ENCODE measurements at regions not wholly inside any gene's neighbourhood (a gene's known extent, or its start where the extent isn't known, plus 50 kb on each side); places are given as distances from the start of the nearest gene placed in this dataset.
"Not testable (repeated sequence)": the region's sequence is repeated elsewhere in the genome, so short reads cannot be mapped to it uniquely, and the experiment has no call there.

DNA sequence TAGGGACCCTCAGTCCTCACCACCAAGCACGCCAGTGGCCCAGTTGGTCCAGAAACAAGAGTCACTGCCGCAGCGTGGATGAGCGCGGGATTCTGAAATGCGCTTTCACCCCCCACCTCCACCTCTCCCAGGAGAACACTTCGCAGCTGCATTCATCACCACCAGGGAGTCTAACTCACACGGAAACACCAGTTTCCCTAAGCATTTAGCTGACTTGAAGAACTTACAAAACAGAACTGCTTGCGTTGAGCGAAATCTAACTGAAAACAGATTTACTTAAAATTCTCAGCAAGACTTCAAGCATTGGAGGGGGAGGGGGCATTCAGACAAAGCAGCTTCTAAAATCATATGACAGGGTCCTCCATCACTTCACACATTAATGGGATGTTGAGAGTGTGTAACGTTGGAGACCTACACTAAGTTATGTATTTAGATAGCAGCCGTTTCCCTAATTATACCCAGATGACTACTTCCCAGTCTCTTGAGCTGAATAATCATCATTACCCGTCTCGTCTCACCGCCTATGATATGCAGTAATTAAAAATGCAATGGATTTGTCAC is 258.2 kb upstream of the IRS2 start:
- peak; percentile 19 for DNase-seq

DNA sequence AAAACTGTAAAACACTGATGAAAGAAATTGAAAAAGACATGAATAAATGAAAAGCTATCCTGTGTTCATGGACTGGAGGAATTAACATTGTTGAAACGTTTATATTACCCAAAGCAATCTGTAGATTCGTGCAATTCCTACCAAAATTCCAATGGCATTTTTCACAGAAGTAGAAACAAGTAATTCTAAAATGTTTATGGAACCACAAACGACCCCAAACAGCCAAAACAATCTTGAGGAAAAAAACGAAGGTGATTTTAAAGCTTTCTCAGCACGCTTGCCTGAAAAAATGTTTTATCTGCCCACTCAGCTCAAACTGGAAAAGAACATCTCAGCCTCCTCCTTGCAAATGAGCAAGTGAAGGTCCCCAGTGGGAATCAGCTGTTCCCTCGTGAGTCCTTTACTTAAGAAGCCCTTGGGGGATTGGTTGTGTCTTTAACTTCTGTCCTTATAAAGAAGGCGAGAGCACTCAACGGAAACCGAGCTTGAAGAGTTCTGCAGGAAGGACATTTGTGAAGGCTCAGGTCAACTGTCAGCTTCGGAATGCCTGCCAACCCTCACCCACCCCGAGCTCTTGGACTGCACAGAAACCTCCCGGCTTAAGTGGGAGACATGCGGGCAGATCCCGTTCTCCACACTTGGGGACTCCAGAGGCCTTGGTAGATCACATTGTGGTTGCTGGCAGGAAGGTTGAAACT is 256.0 kb upstream of the IRS2 start:
- DNase-seq: no peak

DNA sequence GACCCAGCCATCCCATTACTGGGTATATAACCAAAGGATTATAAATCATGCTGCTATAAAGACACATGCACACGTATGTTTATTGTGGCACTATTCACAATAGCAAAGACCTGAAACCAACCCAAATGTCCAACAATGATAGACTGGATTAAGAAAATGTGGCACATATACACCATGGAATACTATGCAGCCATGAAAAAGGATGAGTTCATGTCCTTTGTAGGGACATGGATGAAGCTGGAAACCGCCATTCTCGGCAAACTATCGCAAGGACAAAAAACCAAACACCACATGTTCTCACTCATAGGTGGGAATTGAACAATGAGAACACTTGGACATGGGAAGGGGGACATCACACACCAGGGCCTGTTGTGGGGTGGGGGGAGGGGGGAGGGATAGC is 255.3 kb upstream of the IRS2 start:
- not testable (repeated sequence) for DNase-seq

DNA sequence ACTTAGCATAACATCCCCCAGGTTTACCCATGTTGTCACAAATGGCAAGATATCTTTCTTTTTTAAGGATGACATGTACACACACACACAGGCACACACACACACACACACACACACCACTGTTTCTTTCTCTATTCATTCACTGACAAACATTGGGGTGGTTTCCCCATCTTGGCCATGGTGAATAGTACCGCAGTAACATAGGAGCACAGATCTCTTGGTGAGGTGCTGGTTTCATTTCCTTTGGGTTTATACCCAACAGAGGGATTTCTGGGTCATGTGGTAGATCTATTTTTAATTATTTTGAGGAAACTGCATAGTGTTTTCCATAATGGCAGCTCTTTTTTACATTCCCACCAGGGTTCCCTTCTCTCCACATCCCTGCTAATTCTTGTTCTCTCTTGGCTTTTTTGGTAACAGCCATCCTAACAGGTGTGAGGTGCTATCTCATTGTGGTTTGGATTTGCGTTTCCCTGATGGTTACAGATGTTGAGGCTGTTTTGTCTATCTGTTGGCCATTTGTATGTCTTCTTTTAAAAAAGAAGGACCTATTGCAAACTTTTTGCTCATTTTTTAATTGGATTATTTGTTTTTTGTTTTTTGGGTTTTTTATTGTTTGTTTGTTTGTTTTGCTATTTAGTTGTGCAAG is 251.7 kb upstream of the IRS2 start:
- DNase-seq: no peak

DNA sequence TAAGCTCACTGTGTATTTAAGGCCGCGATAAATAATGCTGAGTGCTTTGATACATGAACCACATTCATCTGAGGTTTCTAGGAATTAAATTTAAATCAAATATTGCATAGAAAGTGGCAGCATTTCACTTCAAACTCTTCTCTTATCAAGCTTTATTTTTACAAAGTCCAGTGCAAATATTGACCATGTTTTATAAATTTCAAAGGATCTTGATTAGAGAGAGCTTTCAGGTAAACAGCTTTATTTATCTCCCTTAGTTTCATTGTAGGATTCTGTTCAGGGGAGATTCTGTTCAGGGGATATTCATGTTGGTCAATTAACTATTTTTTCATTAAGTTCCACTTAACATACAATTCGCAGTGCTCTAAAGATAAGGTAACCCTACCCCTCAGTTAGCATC is 249.7 kb upstream of the IRS2 start:
- peak; percentile 78 for DNase-seq

DNA sequence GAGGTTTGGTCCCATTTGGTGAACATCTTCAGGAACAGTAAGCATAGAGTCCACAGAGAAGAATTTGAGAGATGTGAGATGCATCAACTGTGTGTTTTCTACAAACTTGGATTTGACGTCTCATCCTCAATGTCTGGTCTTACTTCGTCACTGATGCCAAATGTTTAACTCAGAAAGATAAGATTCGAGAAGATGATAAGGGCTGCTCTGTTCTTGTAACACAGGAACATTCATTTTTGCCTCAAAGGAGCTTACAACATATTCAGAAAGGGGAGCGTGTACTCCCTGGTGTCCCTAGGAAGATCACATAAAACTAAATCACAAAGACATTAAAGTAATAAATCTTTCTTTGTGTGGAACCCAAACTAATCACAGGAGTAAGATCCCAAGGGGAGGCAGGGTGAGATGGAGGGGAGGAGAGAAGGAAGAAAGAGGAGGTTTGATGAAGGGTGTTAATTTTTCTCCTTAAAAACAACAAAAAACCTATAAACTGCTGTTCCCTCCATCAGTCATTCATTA is 247.7 kb upstream of the IRS2 start:
- DNase-seq: no peak

DNA sequence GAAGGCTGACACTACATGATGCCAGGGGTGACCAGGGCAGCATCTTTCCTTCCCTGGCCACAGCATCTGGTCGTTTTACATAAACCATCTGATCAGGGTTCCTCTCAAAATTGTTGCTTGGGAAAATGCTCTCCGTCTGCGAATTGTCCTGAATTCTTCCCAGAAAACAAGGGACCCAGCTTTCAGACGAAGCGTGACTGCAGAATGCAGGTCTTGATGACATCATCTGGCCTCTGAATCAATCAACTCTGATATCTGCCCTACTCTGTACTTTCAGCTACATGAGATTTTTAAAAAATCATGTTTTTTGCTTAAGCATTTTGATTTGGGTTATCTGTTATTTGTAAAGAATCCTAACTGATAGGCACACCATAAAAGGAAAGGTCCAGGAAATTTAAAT is 246.6 kb upstream of the IRS2 start:
- no peak for DNase-seq

DNA sequence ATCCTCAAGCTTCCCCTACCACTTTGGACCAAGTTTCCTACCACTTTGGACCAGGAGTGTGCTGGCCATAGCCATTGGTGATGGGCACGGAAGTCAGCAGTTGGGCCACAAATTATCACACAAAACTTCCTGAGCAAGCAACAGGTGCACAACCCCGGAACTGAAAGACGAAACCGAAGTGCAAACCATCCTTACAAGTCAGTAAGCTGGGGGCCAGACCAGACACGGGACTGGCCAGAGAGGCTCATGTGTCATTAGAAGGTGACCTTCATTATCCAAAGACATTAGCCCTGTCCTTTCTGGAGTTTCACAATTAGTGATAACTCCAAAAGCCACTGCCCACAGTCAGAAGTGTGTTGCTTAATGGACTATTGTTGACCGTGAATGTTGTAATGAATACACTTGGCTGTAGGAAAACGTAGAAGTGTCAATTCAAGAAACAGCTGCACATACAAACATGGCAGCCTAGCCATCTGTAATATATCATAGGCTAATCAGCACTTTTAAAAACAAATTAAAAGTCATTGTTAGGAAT is 244.1 kb upstream of the IRS2 start:
- DNase-seq: no peak

DNA sequence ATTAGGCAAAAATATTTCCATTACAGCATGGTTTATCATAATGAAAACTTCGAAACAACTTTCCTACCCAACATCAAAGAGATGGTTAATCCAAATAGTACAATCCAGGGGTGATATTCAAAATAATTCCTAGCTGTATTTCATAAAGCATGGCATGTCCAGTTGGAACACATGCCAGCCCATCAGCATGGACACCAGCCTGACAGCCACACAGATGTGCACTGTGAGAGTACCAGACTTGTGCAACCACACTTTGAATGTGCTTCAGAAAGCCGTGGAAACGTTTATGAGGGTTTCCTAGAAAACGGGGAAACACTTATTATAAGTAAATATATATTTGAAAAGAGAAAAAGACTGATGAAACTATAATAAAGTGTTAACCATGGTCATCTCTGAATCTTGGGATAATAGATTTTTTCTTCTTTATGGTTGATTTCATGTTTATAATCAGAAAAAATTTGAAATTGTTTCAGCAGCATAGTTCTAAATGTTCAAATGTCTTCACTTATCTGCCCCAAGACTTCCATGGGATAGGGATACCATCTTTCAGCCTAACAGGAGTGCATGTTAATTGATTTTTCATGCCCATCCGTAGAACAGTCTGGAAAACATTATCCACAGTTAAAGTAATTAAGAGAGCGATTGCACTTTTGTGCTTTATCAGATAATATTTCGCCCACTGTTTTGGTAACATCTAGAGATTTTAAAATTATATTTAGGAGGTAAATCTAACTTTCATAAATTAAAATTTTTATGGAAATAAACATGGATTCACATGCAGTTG is 242.6 kb upstream of the IRS2 start:
- no peak for DNase-seq

DNA sequence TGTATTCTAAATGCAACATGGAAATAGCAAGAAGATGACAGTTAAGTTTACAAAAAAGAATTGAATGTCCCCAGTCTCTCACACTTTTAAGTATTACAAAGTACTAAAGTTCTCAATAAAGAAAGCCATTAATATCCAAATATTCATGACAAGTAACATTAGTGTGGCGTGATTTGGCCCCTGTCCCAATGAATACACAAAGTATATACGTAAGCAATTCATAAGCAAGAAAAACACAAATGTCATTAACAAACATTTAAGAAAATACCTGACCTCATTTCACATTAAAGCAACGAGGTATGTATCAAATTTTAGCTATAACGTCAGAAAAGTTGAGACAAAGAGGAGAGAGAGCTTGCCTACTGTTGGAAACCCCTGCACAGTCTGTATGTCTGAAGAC is 241.9 kb upstream of the IRS2 start:
- no peak for DNase-seq

DNA sequence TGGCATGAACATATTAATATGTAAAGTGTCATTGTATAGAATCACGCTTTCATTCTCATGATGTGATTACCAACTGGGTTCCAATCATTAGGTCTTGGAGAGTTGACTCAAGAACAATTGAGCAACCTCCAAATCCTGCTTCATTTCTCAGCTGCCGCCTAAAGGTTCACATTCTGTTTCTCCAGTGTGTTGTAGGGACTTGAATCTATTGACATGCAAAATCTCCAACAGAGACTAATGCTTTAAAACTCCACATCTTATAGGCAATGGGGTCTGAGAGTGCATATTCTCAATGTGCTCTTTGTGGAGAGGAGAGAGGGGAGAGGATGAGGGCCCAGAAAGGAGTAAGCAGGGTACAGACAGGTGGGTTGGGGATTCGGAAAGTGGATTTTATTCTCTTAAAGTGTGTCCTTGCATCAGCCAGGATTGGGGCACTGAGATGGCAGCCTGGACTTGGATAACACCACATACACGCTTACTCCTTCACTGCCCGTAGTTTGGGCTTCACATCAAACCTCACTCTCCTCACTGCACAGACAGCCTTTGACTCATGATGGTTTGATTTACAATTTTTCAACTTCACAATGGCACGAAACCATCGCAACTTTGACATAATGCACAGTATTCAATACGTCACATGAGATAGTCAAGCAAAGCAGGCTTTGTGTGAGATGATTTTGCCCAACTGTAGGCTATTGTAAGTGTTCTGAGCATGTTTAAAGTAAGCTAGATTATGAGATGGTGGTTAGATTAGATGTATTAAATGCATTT is 241.3 kb upstream of the IRS2 start:
- DNase-seq: no peak

DNA sequence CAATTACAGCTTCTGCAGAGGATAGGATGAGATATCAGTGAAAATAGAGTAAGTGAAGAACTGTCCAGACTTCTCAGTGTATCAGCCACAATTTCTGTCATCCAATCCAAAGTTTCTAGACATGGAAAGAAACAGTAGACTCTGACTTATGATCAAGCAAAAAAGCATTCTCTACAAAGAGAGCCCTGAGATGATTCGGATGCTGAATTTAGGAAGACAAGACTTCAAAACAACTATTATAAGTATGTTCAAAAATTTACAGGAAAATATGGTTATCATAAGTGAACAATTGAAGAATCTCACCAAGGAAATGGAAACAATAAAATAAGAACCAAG is 238.2 kb upstream of the IRS2 start:
- no peak for DNase-seq

DNA sequence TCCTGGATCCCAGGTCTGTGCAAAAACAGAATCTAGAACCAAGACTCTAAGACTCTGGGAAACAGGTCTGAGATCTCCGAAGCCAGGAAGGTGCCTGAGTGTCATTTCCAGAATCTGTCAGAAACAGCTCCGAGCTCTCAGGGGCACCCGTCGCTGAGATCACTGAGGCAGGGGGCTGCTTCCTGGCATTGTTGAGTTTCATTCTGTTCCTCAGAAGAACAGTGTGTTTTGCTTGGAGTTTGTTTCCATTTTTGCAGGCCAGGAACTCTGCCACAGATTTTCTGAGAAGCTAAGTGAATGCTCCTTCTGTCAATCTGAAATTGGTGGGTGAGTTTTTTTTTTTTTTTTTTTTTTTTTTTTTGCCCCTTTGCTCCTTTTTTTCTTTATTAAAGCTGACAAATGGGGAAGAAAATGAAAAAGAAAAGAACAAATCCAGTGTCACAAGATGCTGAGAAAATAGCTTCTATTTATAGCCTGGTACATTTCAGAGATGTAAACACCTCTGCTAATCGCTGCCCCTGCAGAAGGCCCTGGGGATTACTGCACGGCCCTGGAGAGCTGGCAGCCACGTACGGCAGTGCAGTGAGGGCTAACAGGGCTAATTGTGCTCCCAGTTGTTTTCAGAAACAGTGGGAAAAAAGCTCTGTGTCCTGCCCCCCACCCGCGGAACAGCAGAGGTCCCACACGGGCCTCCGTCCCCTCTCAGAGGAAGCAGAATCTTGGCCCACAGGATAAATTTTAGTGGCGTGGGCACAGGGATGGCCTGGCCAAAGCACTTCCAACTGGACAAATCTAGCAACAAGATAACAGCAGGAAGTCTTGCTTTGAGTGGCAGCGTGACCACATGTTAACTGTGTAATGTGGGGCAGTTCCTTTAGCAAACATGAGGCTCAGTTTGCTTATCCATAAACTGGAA is 237.6 kb upstream of the IRS2 start:
- DNase-seq: peak; percentile 71

DNA sequence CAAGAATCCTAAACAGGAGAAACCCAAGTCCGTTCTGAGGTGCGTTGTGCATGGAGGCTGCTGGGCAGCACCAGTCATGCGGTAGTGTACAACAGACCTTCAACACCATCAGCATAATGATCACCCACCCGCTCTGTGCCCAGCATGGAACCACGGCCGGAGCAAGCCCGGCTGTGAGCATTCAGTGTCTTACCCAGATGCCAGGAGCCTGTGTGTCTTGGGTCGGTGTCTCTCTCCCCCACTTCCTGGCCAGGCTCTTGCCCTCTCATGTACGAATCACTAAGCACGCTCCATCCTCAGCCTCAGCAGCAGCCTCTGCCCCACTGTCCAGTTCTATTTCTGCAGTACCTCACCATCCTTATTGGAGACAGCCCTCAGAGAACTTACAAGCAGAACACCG is 231.6 kb upstream of the IRS2 start:
- DNase-seq: no peak

DNA sequence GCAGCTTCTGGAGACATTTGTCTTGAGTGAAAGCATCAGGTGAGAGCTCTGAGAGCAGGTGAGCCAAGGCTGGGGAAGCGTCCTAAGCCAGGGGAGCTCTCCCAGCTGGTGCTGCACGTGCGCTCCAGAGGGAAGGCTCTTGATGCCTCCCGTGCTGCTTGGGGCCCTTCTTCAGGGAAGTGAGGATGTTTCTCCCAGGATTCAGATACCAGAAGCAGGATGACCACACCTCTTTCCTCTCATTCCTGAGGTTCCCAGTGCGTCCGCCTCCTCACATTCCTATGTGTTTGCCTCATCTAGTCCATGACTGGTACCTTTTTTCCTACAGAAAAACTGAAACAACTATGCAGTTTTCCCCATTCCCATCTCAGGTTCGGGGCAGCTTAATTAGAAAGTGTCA is 231.0 kb upstream of the IRS2 start:
- DNase-seq: no peak

DNA sequence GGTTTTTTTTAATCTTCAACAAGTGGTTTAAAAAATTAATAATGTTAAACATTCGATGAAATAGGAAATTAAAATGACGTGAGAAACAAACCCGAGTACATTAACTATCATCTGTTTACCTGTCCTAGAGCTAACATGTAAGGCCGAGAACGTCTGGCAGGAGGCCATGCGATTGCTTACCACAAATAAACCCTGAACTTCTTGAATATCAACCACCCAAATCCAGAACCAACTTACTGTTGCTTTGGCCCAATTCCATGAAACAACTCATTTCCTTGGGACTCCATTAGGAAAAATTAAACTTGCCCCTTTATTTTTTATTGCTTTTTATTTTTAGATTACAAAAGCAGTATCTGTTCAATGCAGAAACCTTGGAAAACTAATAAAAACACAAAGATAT is 228.9 kb upstream of the IRS2 start:
- DNase-seq: peak; percentile 90

DNA sequence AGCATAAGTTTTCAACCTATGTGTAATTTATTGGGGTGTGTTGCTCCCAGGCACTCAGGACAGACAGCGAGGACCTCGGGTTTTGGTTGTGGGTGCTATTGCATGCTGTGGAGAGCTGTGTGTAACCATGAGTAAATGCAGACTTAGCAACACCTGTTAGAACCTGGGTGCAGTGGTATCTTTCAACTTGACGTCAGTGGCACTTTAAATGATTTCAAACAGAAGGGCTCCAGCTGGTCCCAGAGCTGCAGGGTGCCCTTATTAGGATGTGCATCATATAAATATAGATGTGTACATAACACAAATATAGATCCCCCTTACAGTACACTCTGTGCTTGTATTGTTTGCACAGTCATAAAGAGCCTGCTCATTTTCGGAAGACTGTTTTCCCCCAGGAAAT is 228.3 kb upstream of the IRS2 start:
- peak; percentile 98 for DNase-seq

DNA sequence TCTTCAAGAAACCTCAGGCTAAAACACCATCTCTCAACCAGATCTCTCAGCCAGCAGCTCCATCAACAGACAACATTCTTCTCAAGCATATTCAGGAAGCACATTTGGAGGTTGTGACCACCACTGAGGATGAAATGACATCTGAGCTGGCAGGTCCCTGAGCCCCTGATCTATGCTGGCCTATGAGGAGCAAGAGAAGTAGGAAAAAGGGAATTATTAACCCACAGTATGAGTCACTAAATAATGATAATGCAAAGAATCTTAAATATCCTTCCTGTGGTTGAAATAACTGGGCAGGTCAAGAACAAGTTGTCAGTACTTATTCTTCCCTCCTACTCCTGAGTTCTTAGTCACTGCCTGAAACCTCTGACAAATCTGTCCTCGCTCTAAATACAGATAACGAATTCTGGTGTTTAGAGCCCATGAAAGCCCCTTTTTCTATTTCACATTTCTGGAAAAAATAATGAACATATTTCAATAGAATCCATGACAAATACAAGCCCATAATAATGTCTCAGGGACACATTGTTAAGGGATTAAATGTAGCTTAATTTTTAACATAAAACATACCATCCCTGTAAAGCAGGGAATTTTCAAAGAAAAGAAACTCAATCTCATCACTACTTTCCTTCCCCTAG is 225.8 kb upstream of the IRS2 start:
- DNase-seq: no peak

DNA sequence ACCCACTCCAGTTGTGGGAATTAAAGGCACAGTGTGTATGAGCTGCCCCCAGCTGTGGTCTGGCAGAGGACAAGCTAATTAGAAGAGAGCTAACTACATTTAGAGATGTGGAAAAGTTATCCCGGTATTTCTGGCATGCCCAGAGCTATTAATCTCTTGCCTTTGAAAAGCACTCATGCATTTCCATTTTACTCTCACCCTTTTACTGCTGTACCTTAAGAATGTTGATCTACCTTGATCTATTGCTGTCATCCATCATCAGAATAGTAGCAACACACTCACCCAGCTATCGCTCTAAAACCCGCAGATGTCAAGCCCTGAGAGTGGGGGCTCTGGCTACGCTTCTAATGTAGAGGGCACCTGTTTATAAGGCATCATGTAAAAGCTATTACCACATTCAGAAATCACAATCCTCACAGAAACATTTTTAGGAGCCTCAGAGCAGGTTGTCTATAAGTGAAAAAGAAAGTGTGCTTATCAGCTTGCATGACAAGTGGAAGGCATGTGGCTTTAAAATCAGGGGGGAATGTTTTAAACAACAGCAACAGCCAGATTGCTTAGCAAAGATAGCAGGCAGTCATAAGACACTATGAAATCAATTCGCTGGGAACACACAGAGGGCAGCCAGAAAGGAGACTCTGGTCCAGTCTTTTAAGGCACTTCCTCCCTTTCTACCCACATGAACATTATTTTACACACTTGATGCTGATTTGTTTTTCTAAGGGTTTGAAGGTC is 224.2 kb upstream of the IRS2 start:
- DNase-seq: peak; percentile 39

DNA sequence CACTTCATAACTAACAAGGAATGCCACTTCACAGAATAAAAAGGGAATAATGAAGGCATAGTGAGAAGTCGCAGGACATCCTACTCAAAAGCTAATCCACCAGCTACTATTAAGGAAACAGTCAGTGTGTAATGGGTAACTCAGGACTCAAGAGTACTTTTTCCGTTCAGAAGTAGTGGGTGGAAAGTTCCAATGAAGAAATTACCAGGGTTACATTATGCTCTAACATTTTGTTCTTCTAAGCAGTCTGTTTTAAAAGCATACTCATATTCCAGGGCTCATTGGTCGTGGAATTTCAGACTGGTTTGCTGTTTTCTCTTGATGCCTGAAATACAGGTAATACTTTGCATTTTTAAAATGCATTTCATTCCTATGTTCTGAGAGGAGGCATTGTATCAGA is 222.4 kb upstream of the IRS2 start:
- no peak for DNase-seq

Data from DMS153 (cell line).